ENCODE measurements at regions not wholly inside any gene's neighbourhood (a gene's known extent, or its start where the extent isn't known, plus 50 kb on each side); places are given as distances from the start of the nearest gene placed in this dataset.

DNA sequence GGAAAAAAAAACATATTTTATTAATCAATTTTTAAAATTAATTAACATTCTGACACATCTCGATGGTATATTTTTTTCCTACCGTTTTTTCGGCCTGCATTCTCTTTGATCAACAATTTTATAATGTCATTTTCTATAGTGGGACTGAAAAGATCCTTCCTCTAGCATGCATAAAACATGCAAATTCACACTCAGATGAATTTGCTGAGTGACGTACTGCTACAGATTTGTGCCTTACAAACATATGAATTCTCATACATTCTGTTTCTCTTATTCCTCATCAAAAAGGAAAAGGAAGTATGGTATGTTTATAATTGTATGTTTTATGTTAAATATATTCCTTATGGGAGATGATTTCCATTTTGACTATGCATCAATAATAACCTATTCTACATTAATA, 458.2 kb downstream of the TSHZ3 start:
- DNase-seq = no peak
- Histone ChIP-seq H3K27ac (no peak overlapping the region), H3K36me3 (replicated peaks) (no peaks in the 10 kb centered on the region), H3K4me3 (ENCODE audit: low read depth, low read length) (no peak overlapping the region), H3K27me3 (replicated peaks) (no peaks in the 10 kb centered on the region)
- in situ Hi-C loops (cut with HindIII; ENCODE audit: low pct_ligation_motif_present, low sequenced_read_pairs) = no loop called here
- TF ChIP-seq, protein P1, sequence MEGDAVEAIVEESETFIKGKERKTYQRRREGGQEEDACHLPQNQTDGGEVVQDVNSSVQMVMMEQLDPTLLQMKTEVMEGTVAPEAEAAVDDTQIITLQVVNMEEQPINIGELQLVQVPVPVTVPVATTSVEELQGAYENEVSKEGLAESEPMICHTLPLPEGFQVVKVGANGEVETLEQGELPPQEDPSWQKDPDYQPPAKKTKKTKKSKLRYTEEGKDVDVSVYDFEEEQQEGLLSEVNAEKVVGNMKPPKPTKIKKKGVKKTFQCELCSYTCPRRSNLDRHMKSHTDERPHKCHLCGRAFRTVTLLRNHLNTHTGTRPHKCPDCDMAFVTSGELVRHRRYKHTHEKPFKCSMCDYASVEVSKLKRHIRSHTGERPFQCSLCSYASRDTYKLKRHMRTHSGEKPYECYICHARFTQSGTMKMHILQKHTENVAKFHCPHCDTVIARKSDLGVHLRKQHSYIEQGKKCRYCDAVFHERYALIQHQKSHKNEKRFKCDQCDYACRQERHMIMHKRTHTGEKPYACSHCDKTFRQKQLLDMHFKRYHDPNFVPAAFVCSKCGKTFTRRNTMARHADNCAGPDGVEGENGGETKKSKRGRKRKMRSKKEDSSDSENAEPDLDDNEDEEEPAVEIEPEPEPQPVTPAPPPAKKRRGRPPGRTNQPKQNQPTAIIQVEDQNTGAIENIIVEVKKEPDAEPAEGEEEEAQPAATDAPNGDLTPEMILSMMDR (IDR thresholded peaks at IDR 0.05; ENCODE audit: low read depth, low read length, missing control alignments) = no peak

DNA sequence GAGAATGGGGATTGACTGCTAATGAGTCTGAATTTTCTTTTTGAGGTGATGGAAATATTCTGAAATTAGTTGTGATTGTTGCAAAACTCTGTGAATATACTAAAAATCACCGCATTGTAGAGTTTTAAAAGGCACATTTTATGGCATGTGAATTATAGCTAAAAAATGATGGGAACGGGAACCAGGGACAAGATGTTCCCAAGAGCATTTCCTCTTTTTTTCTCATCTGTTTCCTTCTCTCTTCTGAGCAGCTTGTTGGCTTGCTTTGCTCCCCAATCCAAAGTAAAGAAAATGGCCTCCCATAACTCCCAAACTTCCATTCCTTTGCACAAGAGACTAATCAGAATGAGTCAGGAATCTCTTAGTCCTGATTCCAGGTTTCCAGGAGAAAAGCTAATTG, 459.2 kb downstream of the TSHZ3 start:
- Histone ChIP-seq H3K27me3 (replicated peaks) (no peaks in the 10 kb centered on the region), H3K27ac (no peak overlapping the region), H3K36me3 (replicated peaks) (no peaks in the 10 kb centered on the region), H3K4me3 (ENCODE audit: low read depth, low read length) (no peak overlapping the region)
- DNase-seq = no peak
- in situ Hi-C loops (cut with HindIII; ENCODE audit: low pct_ligation_motif_present, low sequenced_read_pairs) = no loop called here
- TF ChIP-seq, protein P1 (IDR thresholded peaks at IDR 0.05; ENCODE audit: low read depth, low read length, missing control alignments) = no peak

DNA sequence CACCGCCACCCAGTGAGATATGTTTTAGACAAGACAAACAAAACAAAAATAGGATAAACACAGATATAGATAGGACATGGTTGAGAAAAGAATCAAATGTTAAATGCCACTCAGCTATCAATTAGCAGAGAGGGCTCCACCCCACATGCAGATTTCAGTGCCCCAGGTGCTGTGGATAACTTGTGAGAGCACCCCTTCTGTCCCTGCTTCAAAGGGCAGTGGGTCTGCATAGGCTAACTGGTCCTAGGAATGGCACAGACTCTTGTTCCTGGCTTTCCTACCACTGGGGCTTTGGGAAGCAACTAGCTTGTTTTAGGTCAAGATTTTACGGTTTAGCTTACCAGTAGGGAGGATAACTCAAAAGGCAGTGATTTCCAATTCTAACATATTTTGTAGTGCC, 460.3 kb downstream of the TSHZ3 start:
- no peaks in the 10 kb centered on the region for H3K27me3 ChIP-seq (replicated peaks)
- no peak overlapping the region for H3K4me3 ChIP-seq (ENCODE audit: low read depth, low read length)
- no peaks in the 10 kb centered on the region for H3K36me3 ChIP-seq (replicated peaks)
- in situ Hi-C loops (cut with HindIII; ENCODE audit: low pct_ligation_motif_present, low sequenced_read_pairs) = no loop called here
- no peak for DNase-seq
- no peak overlapping the region for H3K27ac ChIP-seq
- TF ChIP-seq, protein P1 (IDR thresholded peaks at IDR 0.05; ENCODE audit: low read depth, low read length, missing control alignments) = no peak

DNA sequence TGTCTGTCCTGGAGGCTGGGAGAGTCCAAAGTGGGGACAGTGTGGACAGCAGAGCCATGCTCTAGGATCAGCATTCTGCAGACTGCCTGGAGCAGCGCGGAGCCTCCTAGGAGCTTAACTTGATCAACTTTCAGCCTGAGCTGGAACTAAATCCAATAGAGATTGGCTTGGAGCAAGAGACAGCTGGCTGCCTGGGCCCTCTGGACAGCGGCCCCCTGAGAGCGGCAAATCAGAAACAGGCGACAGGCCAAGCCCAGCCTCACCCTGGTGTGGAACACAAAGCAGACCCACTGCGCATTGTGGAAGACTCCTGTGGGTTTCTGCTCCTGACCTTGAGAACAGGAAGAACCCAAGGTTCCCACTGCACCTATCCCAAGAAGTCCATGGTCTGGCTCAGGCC, 462.2 kb downstream of the TSHZ3 start:
- no peak overlapping the region for H3K27ac ChIP-seq
- in situ Hi-C loops (cut with HindIII; ENCODE audit: low pct_ligation_motif_present, low sequenced_read_pairs) = no loop called here
- H3K27me3 ChIP-seq (replicated peaks) = no peaks in the 10 kb centered on the region
- H3K4me3 ChIP-seq (ENCODE audit: low read depth, low read length) = no peak overlapping the region
- TF ChIP-seq, protein P1 (IDR thresholded peaks at IDR 0.05; ENCODE audit: low read depth, low read length, missing control alignments) = no peak
- no peaks in the 10 kb centered on the region for H3K36me3 ChIP-seq (replicated peaks)
- no peak for DNase-seq

DNA sequence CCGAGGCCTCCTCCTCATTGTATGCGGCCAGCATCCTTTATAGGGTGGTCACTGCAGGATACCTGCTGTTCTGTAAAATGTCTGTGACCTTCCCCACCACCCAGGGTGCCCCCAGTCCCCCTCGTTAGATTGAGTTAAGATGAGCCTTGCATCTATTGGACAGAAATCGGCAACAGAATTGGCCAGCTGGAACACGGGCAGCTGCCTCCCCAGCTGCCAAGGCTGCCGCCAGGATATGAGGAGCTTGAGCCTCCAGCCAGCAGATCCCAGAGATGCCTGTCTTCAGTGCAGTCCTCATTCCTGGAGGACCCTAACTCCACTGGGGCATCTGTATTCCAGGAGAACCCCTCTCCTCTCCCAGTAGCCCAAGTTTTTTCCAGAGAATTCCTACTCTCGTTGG, 463.0 kb downstream of the TSHZ3 start:
- TF ChIP-seq, protein P1 (IDR thresholded peaks at IDR 0.05; ENCODE audit: low read depth, low read length, missing control alignments) = no peak
- DNase-seq = no peak
- in situ Hi-C loops (cut with HindIII; ENCODE audit: low pct_ligation_motif_present, low sequenced_read_pairs) = no loop called here
- Histone ChIP-seq H3K27ac (no peak overlapping the region), H3K36me3 (replicated peaks) (no peaks in the 10 kb centered on the region), H3K27me3 (replicated peaks) (no peaks in the 10 kb centered on the region), H3K4me3 (ENCODE audit: low read depth, low read length) (no peak overlapping the region)

DNA sequence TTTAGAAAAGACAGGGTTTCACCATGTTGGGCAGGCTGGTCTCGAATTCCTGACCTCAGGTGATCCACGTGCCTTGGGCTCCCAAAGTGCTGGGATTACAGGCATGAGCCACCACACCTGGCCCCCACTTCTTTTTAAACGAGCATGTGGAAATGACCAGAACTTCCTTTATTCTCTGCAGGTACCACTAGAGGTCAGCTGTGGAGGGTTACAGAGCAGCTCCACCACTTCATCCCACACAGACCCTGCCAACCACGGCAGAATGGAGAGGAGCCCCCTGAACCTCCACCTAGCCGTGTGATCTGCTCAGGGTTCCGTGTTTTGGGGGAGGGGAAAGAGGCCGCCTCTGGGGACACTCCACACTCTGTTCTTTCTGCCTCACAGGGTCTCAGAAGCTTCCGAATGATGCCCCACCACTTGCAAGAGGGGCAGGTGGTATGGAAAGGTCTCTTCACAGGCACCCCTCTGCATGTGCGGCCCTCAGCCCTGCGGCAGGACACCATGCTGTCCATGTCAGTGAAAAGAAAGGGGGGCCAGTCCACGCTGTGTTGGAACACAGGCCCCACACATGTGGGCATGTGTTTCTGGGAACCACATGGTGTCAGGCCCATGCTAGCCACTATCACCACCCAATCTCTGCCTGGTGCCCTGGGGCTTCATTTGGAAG, 465.0 kb downstream of the TSHZ3 start:
- TF ChIP-seq, protein P1 (IDR thresholded peaks at IDR 0.05; ENCODE audit: low read depth, low read length, missing control alignments) = no peak

More for the DNA sequence above, 465.0 kb downstream of the TSHZ3 start:
- Histone ChIP-seq H3K27ac (no peak overlapping the region), H3K27me3 (replicated peaks) (no peaks in the 10 kb centered on the region), H3K36me3 (replicated peaks) (no peaks in the 10 kb centered on the region), H3K4me3 (ENCODE audit: low read depth, low read length) (no peak overlapping the region)
- DNase-seq = no peak
- in situ Hi-C loops (cut with HindIII; ENCODE audit: low pct_ligation_motif_present, low sequenced_read_pairs) = no loop called here

All from brain microvascular endothelial cell (primary cell).